ENCODE measurements at regions not wholly inside any gene's neighbourhood (a gene's known extent, or its start where the extent isn't known, plus 50 kb on each side); places are given as distances from the start of the nearest gene placed in this dataset.

DNA sequence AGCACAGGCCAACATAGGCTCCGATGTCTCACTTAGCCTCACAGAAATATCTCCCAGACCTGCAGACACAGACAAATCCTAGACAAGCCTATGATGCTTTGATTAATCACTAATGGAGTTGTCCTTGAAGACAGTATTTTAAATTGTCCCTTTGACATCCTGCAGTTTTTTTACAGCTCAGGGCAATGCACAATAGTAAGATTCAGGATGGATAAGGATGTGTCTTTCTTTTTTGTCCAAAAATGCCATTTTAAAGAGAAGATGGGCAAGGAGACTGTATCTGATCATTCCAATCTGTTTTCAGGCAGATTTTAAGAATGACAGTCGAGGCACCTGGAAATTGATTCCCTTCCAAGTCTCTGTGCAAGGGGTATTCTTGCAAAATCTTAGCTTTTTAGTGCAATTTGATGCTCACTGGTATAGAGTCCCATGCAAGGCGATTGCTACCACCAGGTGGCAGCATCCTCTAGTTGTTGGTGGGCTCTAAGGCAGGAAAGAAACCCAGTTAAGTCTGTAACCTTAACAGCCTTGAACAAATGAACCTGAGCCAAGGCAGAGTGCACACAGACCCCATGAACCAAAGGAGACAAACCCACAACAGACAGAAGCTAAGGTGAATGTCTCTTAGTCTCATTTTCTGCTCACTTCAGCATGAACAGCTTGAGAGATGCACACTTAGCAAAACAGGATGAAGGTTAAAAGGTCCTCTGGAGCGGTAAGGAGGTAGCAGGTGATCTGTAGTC is 51.2 kb upstream of the MINAR1 start:
- TF ChIP-seq CTCF (IDR thresholded peaks at IDR 0.05; ENCODE audit: borderline replicate concordance, extremely low read depth, low read length, poor library complexity, severe bottlenecking) (peak; percentile 90), EZH2 (IDR thresholded peaks at IDR 0.05; ENCODE audit: borderline replicate concordance, low read depth, low read length, severe bottlenecking) (no peak)
